OCI-LY1 (cell line): ENCODE measurements at regions not wholly inside any gene's neighbourhood (a gene's known extent, or its start where the extent isn't known, plus 50 kb on each side); places are given as distances from the start of the nearest gene placed in this dataset.

ENCODE experiments used
- EZH2 ChIP-seq: fragments of 200-600 bp; sonication (generic), shearing (Covaris generic); IDR thresholded peaks from 2 replicates; pipeline ENCODE4 v1.8.0; 2017; ENCODE audit warnings: borderline replicate concordance, mixed run types, mild to moderate bottlenecking, antibody characterized with exemption, low read length, moderate library complexity, mixed read lengths
- TF ChIP-seq, protein P1 (sequence below): fragments of 200-600 bp; sonication (generic), shearing (Covaris generic); IDR thresholded peaks from 2 replicates; pipeline ENCODE4 v1.5.1; 2017; ENCODE audit warnings: mild to moderate bottlenecking, antibody characterized with exemption, low read length, moderate library complexity, mixed read lengths

DNA sequence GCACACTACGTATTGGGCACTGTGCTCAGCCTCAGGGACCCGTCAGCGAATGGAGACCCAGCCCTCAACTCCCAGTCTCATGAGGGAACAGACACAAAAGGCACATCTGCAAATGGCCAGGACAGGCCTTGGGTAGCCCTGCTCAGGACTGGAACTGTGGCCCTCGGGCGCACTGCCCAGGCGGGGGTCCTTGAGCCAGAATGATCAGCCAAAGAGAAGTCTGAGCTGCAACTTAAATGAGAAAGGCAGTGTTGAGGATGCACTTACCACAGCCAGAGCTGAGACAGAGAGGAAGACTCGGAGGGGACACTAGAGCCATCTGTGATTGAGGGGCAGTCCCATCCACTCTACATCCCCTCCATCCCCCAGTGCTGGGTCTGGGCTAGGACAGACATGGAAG, 117.3 kb downstream of the C16orf95 start:
- no peak for TF ChIP-seq EZH2
- TF ChIP-seq, protein P1, sequence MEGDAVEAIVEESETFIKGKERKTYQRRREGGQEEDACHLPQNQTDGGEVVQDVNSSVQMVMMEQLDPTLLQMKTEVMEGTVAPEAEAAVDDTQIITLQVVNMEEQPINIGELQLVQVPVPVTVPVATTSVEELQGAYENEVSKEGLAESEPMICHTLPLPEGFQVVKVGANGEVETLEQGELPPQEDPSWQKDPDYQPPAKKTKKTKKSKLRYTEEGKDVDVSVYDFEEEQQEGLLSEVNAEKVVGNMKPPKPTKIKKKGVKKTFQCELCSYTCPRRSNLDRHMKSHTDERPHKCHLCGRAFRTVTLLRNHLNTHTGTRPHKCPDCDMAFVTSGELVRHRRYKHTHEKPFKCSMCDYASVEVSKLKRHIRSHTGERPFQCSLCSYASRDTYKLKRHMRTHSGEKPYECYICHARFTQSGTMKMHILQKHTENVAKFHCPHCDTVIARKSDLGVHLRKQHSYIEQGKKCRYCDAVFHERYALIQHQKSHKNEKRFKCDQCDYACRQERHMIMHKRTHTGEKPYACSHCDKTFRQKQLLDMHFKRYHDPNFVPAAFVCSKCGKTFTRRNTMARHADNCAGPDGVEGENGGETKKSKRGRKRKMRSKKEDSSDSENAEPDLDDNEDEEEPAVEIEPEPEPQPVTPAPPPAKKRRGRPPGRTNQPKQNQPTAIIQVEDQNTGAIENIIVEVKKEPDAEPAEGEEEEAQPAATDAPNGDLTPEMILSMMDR: no peak
